DOHH2 (cell line): ENCODE measurements at regions not wholly inside any gene's neighbourhood (a gene's known extent, or its start where the extent isn't known, plus 50 kb on each side); places are given as distances from the start of the nearest gene placed in this dataset.

Experiments used
- CTCF ChIP-seq: fragments of 200-600 bp; sonication (generic); IDR thresholded peaks from one replicate; pipeline ENCODE4 v1.5.1; 2014; ENCODE audit warnings: antibody characterized with exemption, mild to moderate bottlenecking, low read depth, low read length; ENCODE audit not compliant: poor library complexity, severe bottlenecking
- EZH2phosphoT487 ChIP-seq: fragments of 200-600 bp; sonication (generic); IDR thresholded peaks from 2 replicates; pipeline ENCODE4 v1.6.1; 2017; ENCODE audit warnings: borderline replicate concordance, mild to moderate bottlenecking, antibody characterized with exemption, low read length, moderate library complexity, mixed read lengths

- TF ChIP-seq CTCF (no peak), EZH2phosphoT487 (no peak)
Measured at GRCh38 chr3:162978136-162978535, 1481.5 kb downstream of the OTOL1 start.
